ENCODE measurements at regions not wholly inside any gene's neighbourhood (a gene's known extent, or its start where the extent isn't known, plus 50 kb on each side); places are given as distances from the start of the nearest gene placed in this dataset.

- Mint-ChIP-seq H3K27me3 (ENCODE audit: low read depth in 3 of 3) (peaks cover 1 to 7% (median 1%) of the 10 kb centered on the region in 3 donors), H3K4me1 (peaks cover 2% of the 10 kb centered on the region), H3K27ac (no peak overlapping the region), H3K9me3 (no peaks in the 10 kb centered on the region), H3K4me3 (no peak overlapping the region), H3K36me3 (no peaks in the 10 kb centered on the region)
- no peaks in the 10 kb centered on the region for H3K4me1 ChIP-seq (ENCODE audit: control insufficient read depth in 1 of 2, insufficient read depth in 2 of 2, low read length in 2 of 2)
- no peak overlapping the region for H2AFZ ChIP-seq (ENCODE audit: insufficient read depth, low read depth, low read length, poor library complexity, severe bottlenecking)
- H3K27ac ChIP-seq (ENCODE audit: low read depth in 1 of 2, low read length in 2 of 2) = no peak overlapping the region
- no peaks in the 10 kb centered on the region for H3K79me2 ChIP-seq (ENCODE audit: insufficient read depth, low read length)
- no peak overlapping the region for H3K4me2 ChIP-seq (replicated peaks; ENCODE audit: extremely low read depth, low read length, poor library complexity, severe bottlenecking)
- H3K9ac ChIP-seq (ENCODE audit: insufficient read depth, low read length, poor library complexity, severe bottlenecking) = no peak overlapping the region
- H3K4me3 ChIP-seq (replicated peaks in 1 of 3; ENCODE audit: low read depth in 2 of 3, low read length in 3 of 3) = no peak overlapping the region
- intact Hi-C loops (cut with micrococcal nuclease) = no loop called here
- no peaks in the 10 kb centered on the region for H3K9me3 ChIP-seq (replicated peaks in 1 of 2; ENCODE audit: control insufficient read depth in 1 of 2, insufficient read depth in 1 of 2, low read length in 2 of 2)
- TF ChIP-seq, protein P1, sequence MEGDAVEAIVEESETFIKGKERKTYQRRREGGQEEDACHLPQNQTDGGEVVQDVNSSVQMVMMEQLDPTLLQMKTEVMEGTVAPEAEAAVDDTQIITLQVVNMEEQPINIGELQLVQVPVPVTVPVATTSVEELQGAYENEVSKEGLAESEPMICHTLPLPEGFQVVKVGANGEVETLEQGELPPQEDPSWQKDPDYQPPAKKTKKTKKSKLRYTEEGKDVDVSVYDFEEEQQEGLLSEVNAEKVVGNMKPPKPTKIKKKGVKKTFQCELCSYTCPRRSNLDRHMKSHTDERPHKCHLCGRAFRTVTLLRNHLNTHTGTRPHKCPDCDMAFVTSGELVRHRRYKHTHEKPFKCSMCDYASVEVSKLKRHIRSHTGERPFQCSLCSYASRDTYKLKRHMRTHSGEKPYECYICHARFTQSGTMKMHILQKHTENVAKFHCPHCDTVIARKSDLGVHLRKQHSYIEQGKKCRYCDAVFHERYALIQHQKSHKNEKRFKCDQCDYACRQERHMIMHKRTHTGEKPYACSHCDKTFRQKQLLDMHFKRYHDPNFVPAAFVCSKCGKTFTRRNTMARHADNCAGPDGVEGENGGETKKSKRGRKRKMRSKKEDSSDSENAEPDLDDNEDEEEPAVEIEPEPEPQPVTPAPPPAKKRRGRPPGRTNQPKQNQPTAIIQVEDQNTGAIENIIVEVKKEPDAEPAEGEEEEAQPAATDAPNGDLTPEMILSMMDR (IDR thresholded peaks at IDR 0.05) = no peak
- no peaks in the 10 kb centered on the region for H4K20me1 ChIP-seq (ENCODE audit: insufficient read depth, low read length)
- no peak for DNase-seq
- no peaks in the 10 kb centered on the region for H3K27me3 ChIP-seq (ENCODE audit: control insufficient read depth in 2 of 2, insufficient read depth in 2 of 2, low read length in 2 of 2)
- WGBS (ENCODE audit: insufficient coverage) = no CpG with 5 or more reads among the region's 1 CpG
- H3K36me3 ChIP-seq (replicated peaks in 1 of 2; ENCODE audit: control insufficient read depth in 1 of 2, insufficient read depth in 2 of 2, low read length in 2 of 2) = no peaks in the 10 kb centered on the region
Measured at GRCh38 chr1:209390764-209391163, 192.8 kb upstream of the CAMK1G start.

DNA sequence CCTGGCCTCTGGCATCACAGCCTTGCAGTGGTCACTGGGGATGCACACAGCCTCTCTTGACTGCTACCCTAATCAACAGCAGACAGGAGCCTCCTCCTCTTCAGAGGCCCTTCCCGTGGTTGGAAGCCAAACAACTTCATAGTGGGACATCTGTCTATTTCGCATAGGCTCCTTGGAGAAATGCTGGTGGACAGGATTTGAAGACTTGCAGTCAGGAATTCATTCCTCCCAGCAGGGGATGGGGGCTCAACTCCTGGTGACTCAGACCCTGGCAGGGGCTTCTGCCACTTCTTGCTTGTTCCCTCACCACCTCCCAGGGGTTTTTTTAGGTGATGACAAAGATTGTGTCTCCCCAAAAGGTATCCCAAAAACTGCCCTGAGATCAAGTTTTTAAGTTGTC lies 191.7 kb upstream of the CAMK1G start:
- Mint-ChIP-seq H3K4me3 (no peak overlapping the region), H3K27me3 (ENCODE audit: low read depth in 3 of 3) (peaks cover 1 to 8% (median 1%) of the 10 kb centered on the region in 3 donors), H3K36me3 (no peaks in the 10 kb centered on the region), H3K27ac (no peak overlapping the region), H3K4me1 (peaks cover 6% of the 10 kb centered on the region), H3K9me3 (no peaks in the 10 kb centered on the region)
- intact Hi-C loops (cut with micrococcal nuclease) = no loop called here
- Histone ChIP-seq H3K9ac (ENCODE audit: insufficient read depth, low read length, poor library complexity, severe bottlenecking) (no peak overlapping the region), H3K36me3 (replicated peaks in 1 of 2; ENCODE audit: control insufficient read depth in 1 of 2, insufficient read depth in 2 of 2, low read length in 2 of 2) (no peaks in the 10 kb centered on the region), H3K79me2 (ENCODE audit: insufficient read depth, low read length) (no peaks in the 10 kb centered on the region), H4K20me1 (ENCODE audit: insufficient read depth, low read length) (no peaks in the 10 kb centered on the region), H3K9me3 (replicated peaks in 1 of 2; ENCODE audit: control insufficient read depth in 1 of 2, insufficient read depth in 1 of 2, low read length in 2 of 2) (no peaks in the 10 kb centered on the region), H3K4me3 (replicated peaks in 1 of 3; ENCODE audit: low read depth in 2 of 3, low read length in 3 of 3) (no peak overlapping the region), H3K27ac (ENCODE audit: low read depth in 1 of 2, low read length in 2 of 2) (no peak overlapping the region), H3K4me2 (replicated peaks; ENCODE audit: extremely low read depth, low read length, poor library complexity, severe bottlenecking) (no peak overlapping the region), H3K4me1 (ENCODE audit: control insufficient read depth in 1 of 2, insufficient read depth in 2 of 2, low read length in 2 of 2) (peaks cover 0 to 2% of the 10 kb centered on the region in 2 donors), H3K27me3 (ENCODE audit: control insufficient read depth in 2 of 2, insufficient read depth in 2 of 2, low read length in 2 of 2) (no peaks in the 10 kb centered on the region), H2AFZ (ENCODE audit: insufficient read depth, low read depth, low read length, poor library complexity, severe bottlenecking) (no peak overlapping the region)
- no peak for DNase-seq
- no CpG with 5 or more reads among the region's 2 CpGs for WGBS (ENCODE audit: insufficient coverage)
- TF ChIP-seq, protein P1 (IDR thresholded peaks at IDR 0.05) = no peak
